ENCODE measurements at regions not wholly inside any gene's neighbourhood (a gene's known extent, or its start where the extent isn't known, plus 50 kb on each side); places are given as distances from the start of the nearest gene placed in this dataset.

GRCh38 chr13:73278186-73278585 lies 219.4 kb downstream of the KLF5 start:
- no peak for DNase-seq

DNA sequence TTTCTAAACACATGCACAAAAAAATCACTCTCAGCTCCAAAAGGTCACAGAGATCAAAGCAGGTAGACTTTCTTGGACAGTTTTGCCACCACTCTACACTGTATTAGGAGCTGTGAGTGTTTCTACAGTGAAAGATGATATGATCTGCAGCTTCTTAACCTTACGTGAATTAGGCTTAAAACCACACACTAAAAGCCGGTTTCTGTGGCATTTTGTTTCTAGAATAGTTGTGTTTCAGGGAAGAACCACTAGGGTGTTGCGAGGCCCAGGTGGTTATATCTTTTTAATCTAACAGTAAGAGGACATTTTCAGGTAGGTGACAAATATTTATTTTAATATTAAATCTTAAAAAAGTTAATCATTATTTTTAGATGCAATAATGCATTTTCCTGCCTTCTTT lies 216.4 kb downstream of the KLF5 start:
- peak in 1 of 5 donors; percentile 58 for DNase-seq

DNA sequence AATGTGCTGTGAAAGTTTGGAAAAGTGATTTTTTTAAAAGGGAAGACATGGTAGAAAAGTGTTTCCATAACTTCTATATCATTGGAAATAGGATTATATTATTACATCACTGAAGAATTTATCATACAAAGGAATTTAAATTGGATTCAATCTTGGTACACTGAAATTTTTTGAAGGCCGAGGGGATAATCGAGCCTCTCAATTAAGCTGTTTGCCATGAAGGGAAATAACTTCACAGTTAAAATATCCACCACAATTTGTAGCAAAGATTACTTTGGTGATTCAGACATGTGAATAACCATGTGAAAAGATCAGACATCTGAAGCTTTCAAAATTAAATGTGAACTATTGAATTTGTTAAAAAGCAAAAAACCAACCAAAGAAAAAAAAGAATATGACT lies 215.3 kb downstream of the KLF5 start:
- DNase-seq = no peak

GRCh38 chr13:73273745-73274144 lies 214.9 kb downstream of the KLF5 start:
- DNase-seq = no peak

DNA sequence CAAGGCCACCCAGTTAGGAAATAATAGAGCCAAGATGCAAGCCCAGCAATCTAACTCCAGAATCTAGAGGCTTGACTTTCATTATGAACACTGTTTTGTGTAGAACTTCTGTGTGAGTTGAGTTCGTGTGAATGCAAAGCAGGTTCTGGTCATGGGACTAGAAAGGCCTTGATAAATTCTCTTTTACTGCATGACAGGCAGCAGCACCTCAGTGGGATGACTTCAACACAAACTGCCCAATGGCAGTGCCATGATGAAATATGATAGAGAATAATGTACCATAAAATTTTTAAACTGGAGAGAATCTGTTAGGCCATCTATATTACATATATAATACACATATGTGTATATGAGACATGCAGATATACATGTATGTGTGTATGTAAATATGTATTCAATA lies 214.5 kb downstream of the KLF5 start:
- DNase-seq = peak in 1 of 5 donors; percentile 8

- no peak for DNase-seq
Measured at GRCh38 chr13:73272831-73273230, 214.0 kb downstream of the KLF5 start.

DNA sequence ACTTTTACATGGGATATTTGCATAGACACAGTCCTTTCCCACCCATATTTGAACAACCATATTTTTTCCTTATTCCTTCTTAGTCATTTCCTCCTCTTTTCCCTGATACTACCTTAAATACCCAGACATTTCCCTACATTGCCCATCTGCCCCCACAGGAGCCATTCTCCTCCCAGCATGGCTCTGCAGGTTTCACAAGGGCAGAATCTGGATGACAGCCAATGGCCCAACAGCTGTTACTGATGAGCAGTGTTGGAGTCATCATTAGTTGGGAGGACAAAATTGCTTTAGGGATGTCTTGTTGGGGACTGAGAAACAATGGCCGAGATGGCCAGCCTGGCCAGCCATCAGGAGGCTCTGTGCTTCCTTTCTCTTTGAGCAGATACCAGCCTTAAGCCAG lies 209.5 kb downstream of the KLF5 start:
- no peak for DNase-seq

DNA sequence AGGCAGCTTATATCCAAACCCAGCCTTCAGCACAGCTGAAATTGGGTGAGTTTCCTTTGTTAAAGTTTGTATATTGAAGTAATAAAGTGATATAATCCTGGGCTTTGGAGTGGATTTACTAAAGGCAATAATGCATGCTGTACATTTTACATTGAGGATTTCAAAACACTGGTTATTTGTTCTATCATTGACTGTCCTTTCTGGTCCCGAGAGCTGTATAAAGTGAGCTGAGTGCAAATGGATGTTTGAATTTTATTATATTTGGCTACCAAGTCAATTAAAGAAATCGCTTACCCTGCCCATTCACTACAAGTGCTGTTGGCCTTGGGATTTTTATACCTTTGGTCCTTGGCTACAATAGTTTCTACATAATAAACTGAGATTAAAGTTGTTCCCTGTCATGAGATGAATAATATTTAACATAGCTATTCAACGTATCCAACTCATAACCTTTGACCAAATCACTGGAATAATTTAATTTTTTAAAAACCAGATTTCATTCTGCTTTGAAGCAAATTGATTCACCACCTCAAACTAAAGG lies 207.9 kb downstream of the KLF5 start:
- DNase-seq = no peak

- no peak for DNase-seq
Measured at GRCh38 chr13:73262862-73263627, 204.2 kb downstream of the KLF5 start.

GRCh38 chr13:73261739-73262216 lies 203.0 kb downstream of the KLF5 start:
- no peak for DNase-seq

GRCh38 chr13:73259061-73260017 lies 200.5 kb downstream of the KLF5 start:
- DNase-seq = no peak

GRCh38 chr13:73258406-73258805 lies 199.6 kb downstream of the KLF5 start:
- DNase-seq = no peak

GRCh38 chr13:73254827-73255226 lies 196.0 kb downstream of the KLF5 start:
- no peak for DNase-seq

DNA sequence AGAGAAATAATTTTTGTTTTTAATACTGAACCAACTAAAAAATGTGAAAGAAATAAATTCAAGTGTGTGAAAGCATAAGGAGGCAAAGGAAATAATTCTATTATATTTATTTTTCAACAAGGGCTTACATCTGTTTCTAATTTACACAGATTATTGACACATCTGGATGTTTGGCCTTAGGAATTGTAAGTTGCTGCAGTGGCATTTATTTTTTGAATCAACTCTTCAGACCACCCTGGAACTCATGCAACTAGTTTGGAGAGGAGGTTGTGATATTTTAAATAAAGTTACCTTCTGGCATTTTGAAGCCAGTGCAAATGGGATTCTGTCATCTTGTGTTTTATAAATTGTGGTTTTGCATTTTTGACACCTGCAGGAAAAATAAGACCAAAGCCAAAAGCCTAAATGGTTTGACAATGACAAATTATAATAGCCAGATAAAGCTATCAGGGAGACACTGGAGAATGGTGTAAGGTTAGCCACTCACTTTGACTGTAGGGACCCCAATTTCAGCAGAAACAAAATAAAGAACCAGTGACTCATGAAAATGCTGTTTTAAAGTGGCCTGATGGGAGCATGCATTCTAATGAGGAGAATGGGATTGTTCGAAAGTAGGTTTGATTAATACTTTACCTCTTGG lies 192.9 kb downstream of the KLF5 start:
- no peak for DNase-seq

- DNase-seq = no peak
Measured at GRCh38 chr13:73250061-73250460, 191.3 kb downstream of the KLF5 start.

GRCh38 chr13:73248711-73249580 lies 190.1 kb downstream of the KLF5 start:
- no peak for DNase-seq

GRCh38 chr13:73248154-73248553 lies 189.3 kb downstream of the KLF5 start:
- no peak for DNase-seq

- no peak for DNase-seq
Measured at GRCh38 chr13:73245246-73245645, 186.4 kb downstream of the KLF5 start.

DNA sequence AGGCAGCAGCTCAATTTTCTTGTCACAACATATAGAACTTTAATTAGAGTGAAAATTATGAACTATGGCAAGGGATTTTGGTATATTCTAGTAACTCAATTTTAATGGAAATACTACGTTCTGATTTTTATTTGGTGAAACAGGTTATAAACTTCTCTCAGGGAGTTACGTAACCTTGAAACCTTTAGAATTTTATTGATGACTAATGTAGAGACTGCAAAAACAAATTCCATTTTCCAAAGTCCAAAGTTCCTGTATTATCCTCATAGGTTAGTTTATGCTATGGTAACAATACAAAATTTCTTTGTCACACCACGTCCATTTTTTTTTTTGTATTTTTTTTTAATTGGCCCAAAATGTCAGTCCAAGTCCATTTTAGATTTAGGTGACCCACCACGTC lies 185.7 kb downstream of the KLF5 start:
- DNase-seq = no peak

DNA sequence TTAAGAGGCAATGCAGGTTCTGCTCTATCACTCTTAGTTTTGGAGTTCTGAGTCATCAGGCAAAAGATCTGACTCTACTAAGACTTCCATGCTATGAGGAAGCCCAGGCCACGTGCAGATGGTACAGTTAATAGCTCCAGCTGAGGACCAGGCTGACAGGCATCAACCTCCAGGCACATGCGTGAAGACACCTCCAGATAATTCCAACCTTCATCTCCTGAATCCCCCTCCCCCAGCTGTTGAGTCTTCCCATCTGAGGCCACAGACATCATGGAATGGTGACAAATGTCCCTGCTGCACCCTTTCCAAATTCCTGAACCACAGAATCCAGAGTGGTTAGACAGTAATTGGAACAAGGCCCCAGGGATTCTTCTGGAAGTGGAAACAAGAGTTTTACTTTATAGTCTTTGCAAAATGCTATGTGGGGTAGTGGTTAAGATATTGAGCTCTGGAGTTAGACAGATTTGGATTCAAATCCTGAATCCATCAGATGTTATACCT lies 183.8 kb downstream of the KLF5 start:
- DNase-seq = no peak

GRCh38 chr13:73240193-73240592 lies 181.4 kb downstream of the KLF5 start:
- DNase-seq = no peak

GRCh38 chr13:73235385-73235784 lies 176.6 kb downstream of the KLF5 start:
- DNase-seq = no peak
